HG03159 (cell line): ENCODE measurements at regions not wholly inside any gene's neighbourhood (a gene's known extent, or its start where the extent isn't known, plus 50 kb on each side); places are given as distances from the start of the nearest gene placed in this dataset.

Source experiments
- ATAC-seq: cut with Tn5 transposase; IDR thresholded peaks from one replicate; pipeline ENCODE4 v1.9.1; 2021; ENCODE audit warnings: mild to moderate bottlenecking, moderate library complexity; ENCODE audit not compliant: unreplicated experiment

GRCh38 chr12:66045506-66045905, 85.0 kb downstream of the LLPH start:
- no peak for ATAC-seq

DNA sequence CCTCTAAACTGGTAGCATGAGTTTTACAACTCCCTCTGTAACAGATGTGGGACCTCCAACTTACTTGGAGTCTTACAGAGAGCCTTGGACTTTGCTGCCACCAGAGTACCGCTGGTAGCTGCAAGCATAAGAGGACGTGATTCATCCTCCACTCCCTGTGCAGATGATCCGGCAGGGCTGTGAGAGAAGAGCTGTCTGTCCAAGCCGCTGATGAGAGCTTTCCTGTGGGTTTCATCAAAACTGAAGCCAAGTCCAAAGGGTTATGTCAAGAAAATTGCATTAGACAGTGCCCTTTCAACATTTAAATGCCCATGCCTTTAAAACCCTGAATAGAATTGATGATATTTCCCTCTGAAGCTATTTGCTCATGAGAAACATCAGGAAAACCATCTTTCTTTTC, 85.8 kb downstream of the LLPH start:
- no peak for ATAC-seq

DNA sequence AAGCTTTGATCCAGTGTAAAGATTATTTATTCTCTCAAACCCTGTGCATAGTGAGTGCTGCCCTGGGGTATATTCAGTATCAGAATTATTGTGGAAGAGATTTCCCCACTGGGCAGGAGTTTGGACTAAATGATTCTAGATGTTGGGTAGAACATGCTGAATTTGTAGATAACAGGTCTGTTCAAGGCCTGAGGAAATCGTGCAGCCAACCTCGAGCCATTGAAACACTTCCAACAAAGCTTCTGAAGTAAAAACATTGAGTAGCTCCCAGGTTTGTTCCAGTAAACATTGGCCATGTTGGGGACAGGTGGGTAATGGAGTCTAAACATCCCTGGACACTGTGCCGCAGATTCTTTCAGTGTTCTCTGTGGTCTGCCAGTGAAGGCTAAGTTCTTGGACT, 87.5 kb downstream of the LLPH start:
- ATAC-seq, result no peak

- no peak for ATAC-seq
These were observed 88.7 kb downstream of the LLPH start for GRCh38 chr12:66041651-66042363.

DNA sequence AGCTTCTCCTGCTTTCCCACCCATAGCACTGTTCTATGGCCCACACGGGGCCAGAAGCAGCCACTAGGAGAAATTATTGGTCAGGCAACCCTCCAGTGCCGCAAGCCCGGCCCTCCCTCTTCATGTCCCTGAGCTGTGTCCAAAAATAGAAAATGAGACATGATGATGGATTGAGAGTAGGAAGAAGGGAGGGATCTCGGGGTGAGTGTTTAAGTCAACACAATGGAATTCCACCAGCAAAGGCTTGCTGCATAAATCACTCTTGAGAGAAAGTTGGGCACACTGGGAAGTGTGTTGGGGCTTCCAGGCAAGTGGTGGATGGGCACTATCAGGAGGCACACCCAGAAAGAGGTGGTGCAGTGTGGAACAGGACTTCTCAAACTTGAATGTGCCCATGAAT, 94.2 kb downstream of the LLPH start:
- ATAC-seq, result no peak

DNA sequence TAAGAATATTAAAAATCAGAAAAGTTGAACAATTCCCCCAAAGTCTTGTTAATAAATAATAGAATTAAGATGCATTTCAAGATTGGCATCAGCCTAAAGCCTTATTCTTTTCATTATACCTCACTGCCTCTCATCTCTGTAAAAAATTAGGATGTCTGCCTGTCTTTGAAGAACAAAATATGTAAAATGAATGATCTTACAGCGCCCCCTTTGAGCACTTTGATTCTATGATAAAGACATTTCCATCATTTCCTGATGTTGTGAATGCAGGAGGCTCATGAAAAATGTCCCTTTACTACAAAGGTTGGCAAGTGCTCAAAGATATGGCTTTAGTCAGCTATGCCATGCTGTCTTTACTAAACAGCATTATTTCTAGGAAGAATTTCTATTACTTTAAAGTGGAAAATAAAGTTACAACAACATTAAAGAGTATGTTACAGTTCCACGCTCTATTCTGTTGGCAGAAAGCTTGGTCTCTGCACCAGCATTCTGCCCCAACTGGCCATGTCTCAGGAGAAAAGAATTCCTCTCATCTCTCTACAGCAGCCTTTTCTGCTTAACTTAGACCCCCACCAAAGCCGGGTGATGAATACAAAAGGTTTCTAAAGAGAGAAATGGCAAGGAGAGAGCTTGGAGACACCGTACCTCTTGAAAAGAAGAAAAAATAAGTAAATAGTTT, 95.1 kb downstream of the LLPH start:
- ATAC-seq, result no peak

DNA sequence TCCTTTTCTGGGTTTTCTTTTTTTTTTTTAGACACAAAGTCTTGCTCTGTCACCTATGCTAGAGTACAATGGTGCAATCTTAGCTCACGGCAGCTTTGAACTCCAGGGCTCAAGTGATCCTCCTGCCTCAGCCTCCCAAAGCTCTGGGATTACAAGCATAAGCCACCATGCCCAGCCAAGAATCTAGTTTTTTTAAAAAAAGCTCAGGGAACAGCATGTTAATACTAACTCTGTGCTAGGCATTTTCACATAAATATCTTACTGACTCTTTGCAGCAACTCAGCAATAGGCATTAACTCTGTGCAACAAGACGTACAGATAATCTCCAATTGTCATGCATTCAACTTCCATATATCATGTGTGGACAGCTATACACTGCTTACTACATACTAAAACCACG, 97.4 kb downstream of the LLPH start:
- no peak for ATAC-seq

GRCh38 chr12:66032739-66033138, 97.8 kb downstream of the LLPH start:
- no peak for ATAC-seq

GRCh38 chr12:66030217-66030781, 100.3 kb downstream of the LLPH start:
- ATAC-seq, result no peak

GRCh38 chr12:66028390-66028789, 102.2 kb downstream of the LLPH start:
- no peak for ATAC-seq

- no peak for ATAC-seq
These were observed 105.1 kb downstream of the LLPH start for GRCh38 chr12:66025477-66025876.

- ATAC-seq, result no peak
These were observed 105.6 kb downstream of the LLPH start for GRCh38 chr12:66024949-66025348.

GRCh38 chr12:66020481-66020880, 110.1 kb downstream of the LLPH start:
- ATAC-seq, result no peak

GRCh38 chr12:66017736-66018135, 112.8 kb downstream of the LLPH start:
- ATAC-seq, result no peak
